CD8-positive, alpha-beta memory T cell (primary cell): ENCODE measurements at regions not wholly inside any gene's neighbourhood (a gene's known extent, or its start where the extent isn't known, plus 50 kb on each side); places are given as distances from the start of the nearest gene placed in this dataset.

Experiments
- CTCF ChIA-PET: fragments of 350-600 bp; sonication (Branson Sonifier 250); formaldehyde crosslinking; loops from one replicate; lab custom pipeline; 2021; ENCODE audit warnings: antibody characterized with exemption; lab: Charles Lee
- POLR2A ChIA-PET: fragments of 350-600 bp; sonication (Branson Sonifier 250); formaldehyde crosslinking; loops from one replicate; lab custom pipeline; 2021; ENCODE audit warnings: antibody characterized with exemption; lab: Charles Lee
- DNase-seq, 5 donors: peaks; one replicate each; pipeline versions ENCODE4 v3.0.0 to v3.0.0-alpha.2; 2020 to 2022; ENCODE audit warnings: mixed read lengths in 1 of 5
- H3K27ac ChIP-seq: one replicate; pipeline ENCODE4 v1.7.0; 2013; ENCODE audit warnings: low read depth, mild to moderate bottlenecking, low read length, moderate library complexity
- H3K27me3 ChIP-seq: 2 replicates; pipeline ENCODE4 v1.7.0; 2013; ENCODE audit warnings: low read length, mild to moderate bottlenecking; ENCODE audit not compliant: insufficient read depth, poor library complexity, severe bottlenecking
- H3K36me3 ChIP-seq: 2 replicates; pipeline ENCODE4 v1.7.0; 2013; ENCODE audit warnings: mild to moderate bottlenecking, low read length, moderate library complexity; ENCODE audit not compliant: insufficient read depth
- H3K4me1 ChIP-seq: 2 replicates; pipeline ENCODE4 v1.7.0; 2013; ENCODE audit warnings: mild to moderate bottlenecking, low read length, moderate library complexity; ENCODE audit not compliant: insufficient read depth
- H3K4me3 ChIP-seq: 2 replicates; pipeline ENCODE4 v1.7.0; 2013; ENCODE audit warnings: mild to moderate bottlenecking, low read length
- H3K9me3 ChIP-seq: 2 replicates; pipeline ENCODE4 v1.7.0; 2013; ENCODE audit warnings: mild to moderate bottlenecking, low read length
- H3K27ac Mint-ChIP-seq, 8 donors: one replicate each; pipeline ENCODE4 v1.8.0; 2020 to 2021; ENCODE audit warnings: mixed read lengths in 8 of 8, mild to moderate bottlenecking in 6 of 8, inconsistent platforms in 3 of 8, moderate library complexity in 3 of 8
- H3K27me3 Mint-ChIP-seq, 2 donors: one replicate each; pipeline ENCODE4 v1.8.0; 2020 to 2021; ENCODE audit warnings: mixed read lengths in 2 of 2, mild to moderate bottlenecking in 1 of 2, moderate library complexity in 1 of 2
- H3K36me3 Mint-ChIP-seq, 3 donors: one replicate each; pipeline ENCODE4 v1.8.0; 2020 to 2021; ENCODE audit warnings: mixed read lengths in 3 of 3, inconsistent platforms in 1 of 3, mild to moderate bottlenecking in 1 of 3
- H3K4me1 Mint-ChIP-seq, 3 donors: one replicate each; pipeline ENCODE4 v1.8.0; 2020 to 2021; ENCODE audit warnings: mixed read lengths in 3 of 3, inconsistent platforms in 1 of 3, mild to moderate bottlenecking in 1 of 3
- H3K4me3 Mint-ChIP-seq, 7 donors: one replicate each; pipeline ENCODE4 v1.8.0; 2020 to 2021; ENCODE audit warnings: mixed read lengths in 7 of 7, mild to moderate bottlenecking in 6 of 7, moderate library complexity in 4 of 7, inconsistent platforms in 2 of 7
- H3K9me3 Mint-ChIP-seq, 5 donors: one replicate each; pipeline ENCODE4 v1.8.0; 2020 to 2022; ENCODE audit warnings: mixed read lengths in 5 of 5, mild to moderate bottlenecking in 3 of 5, moderate library complexity in 2 of 5, inconsistent platforms in 1 of 5

DNA sequence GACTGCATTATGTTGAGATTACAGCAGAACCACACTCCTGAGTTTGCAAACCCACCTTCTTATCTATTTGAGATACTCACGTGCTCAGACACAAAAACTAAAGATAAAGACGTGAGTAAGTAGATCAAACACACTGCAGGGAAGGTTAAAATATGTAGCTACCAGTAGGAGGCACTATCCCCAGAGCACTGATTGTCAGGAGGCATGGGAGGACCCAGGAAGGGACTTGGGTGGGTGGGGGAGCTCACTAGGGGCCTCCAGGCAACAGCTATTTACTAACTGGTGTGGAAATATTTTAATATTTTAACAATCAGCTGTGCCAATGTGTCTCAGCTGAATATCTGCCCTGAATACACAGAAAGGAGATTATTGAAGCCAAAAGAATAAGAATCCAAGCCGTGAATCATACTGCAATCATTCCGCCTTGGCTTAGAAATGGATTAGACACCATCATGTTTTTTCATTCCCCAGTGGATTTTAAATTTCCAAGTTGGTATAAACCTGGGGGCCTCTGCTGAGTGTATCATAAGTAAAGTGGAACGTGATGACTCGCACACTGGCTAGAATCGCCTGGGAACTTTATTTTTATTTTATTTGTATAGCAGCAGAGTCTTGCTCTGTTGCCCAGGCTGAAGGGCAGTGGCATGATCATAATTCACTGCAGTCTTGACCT is 73.2 kb upstream of the CACNA1A start:
- POLR2A ChIA-PET = no interaction called here
- Mint-ChIP-seq H3K27ac (peak overlapping the region in 1 of 8 donors; percentile 38), H3K36me3 (peaks cover 0 to 2% (median 0%) of the 10 kb centered on the region in 3 donors), H3K4me1 (no peaks in the 10 kb centered on the region), H3K4me3 (no peak overlapping the region), H3K9me3 (peaks cover 0 to 18% (median 14%) of the 10 kb centered on the region in 5 donors), H3K27me3 (peaks cover 6 to 28% of the 10 kb centered on the region in 2 donors)
- DNase-seq = no peak
- Histone ChIP-seq H3K4me3 (no peak overlapping the region), H3K4me1 (no peaks in the 10 kb centered on the region), H3K36me3 (no peaks in the 10 kb centered on the region), H3K9me3 (no peaks in the 10 kb centered on the region), H3K27me3 (no peaks in the 10 kb centered on the region), H3K27ac (no peak overlapping the region)
- CTCF ChIA-PET = interaction anchor here (4.0 kb wide), 1 partner anchor 9 kb away, joined by 24 read pairs; no protein-coding TSS in a partner anchor

DNA sequence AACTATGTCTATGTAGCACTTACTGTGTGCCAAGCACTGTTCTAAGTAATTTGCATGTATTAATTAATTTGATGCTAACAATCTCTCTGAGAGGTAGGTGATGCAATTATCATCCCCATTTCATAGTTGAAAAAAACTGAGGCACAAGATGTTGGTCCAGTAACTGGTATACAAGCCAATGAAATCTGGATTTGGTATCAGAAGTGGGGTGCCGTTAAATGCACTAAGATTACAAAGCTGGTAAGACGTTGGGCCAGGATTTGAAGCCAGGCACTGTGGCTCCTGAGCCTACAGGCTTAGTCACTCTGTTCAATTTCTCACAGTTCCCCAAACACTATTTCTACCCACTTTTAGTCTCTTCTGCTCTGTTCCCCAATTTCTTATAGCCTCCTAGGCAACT is 70.4 kb upstream of the CACNA1A start:
- Histone ChIP-seq H3K4me1 (no peaks in the 10 kb centered on the region), H3K9me3 (no peaks in the 10 kb centered on the region), H3K36me3 (no peaks in the 10 kb centered on the region), H3K27me3 (no peaks in the 10 kb centered on the region), H3K27ac (no peak overlapping the region), H3K4me3 (no peak overlapping the region)
- H3K4me1 Mint-ChIP-seq = no peaks in the 10 kb centered on the region
- ChIA-PET CTCF (no interaction called here), POLR2A (no interaction called here)
- no peak overlapping the region for H3K27ac Mint-ChIP-seq
- H3K27me3 Mint-ChIP-seq = peaks cover 10 to 33% of the 10 kb centered on the region in 2 donors
- H3K4me3 Mint-ChIP-seq = no peak overlapping the region
- peaks cover 0 to 2% (median 0%) of the 10 kb centered on the region in 3 donors for H3K36me3 Mint-ChIP-seq
- peaks cover 0 to 18% (median 14%) of the 10 kb centered on the region in 5 donors for H3K9me3 Mint-ChIP-seq
- no peak for DNase-seq

DNA sequence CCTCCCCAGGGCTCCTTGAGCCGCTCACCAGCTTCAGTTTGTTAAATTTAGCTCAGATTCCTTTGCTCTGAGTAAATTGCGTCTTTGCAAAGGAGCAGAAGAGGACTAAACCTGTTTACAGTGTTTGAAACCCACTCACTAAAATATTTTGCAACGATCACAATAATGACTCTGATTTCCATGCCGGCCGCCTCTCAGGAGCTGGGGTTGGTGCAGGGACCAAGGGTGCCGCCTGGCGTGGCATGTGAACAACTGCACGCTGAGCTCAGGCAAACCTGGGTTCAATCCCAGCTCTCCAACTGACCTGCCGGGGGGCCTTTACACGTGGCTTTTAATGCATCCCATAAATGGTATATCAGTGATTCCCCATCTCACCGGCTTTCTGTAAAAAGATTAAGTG is 68.7 kb upstream of the CACNA1A start:
- H3K27ac Mint-ChIP-seq = no peak overlapping the region
- Histone ChIP-seq H3K4me3 (no peak overlapping the region), H3K27me3 (no peaks in the 10 kb centered on the region), H3K9me3 (no peaks in the 10 kb centered on the region), H3K27ac (no peak overlapping the region), H3K4me1 (no peaks in the 10 kb centered on the region), H3K36me3 (no peaks in the 10 kb centered on the region)
- H3K9me3 Mint-ChIP-seq = peaks cover 0 to 18% (median 14%) of the 10 kb centered on the region in 5 donors
- POLR2A ChIA-PET = no interaction called here
- DNase-seq = no peak
- no peak overlapping the region for H3K4me3 Mint-ChIP-seq
- peaks cover 0 to 2% (median 0%) of the 10 kb centered on the region in 3 donors for H3K36me3 Mint-ChIP-seq
- CTCF ChIA-PET = no interaction called here
- H3K4me1 Mint-ChIP-seq = no peaks in the 10 kb centered on the region
- H3K27me3 Mint-ChIP-seq = peaks cover 10 to 43% of the 10 kb centered on the region in 2 donors

DNA sequence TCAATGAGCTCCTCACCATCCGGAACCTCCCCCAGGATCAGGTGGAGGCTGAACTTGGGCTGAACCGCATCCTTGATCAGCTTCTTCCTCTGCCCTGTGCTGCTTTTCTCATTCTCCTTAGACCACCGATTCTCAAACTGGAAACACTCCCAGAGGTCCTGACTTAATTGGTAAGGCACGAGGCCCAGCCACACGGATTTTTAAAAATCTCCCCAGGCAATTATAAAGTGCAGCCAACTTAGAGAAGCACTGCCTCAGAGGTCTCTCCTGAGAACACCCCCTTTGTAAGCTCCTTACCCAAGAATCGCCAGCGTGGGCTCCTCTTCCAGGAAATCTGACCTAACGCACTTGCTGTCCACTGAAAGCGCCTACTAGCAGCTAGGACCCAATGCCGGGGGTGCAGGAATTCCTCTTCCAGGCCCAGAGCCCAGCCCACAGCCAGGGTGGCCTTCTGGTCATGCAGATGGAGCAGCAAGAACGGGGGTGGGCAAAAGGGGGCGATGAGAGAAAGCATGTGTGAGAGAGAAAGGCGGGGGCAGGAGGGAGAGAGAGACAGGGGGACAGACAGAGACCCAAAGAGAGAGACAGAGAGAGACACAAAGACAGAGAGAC is 66.9 kb upstream of the CACNA1A start:
- H3K27ac ChIP-seq = no peak overlapping the region
- no peaks in the 10 kb centered on the region for H3K9me3 ChIP-seq
- H3K27me3 ChIP-seq = no peaks in the 10 kb centered on the region
- Mint-ChIP-seq H3K4me1 (no peaks in the 10 kb centered on the region), H3K9me3 (peaks cover 0 to 16% (median 11%) of the 10 kb centered on the region in 5 donors), H3K27ac (no peak overlapping the region), H3K36me3 (peaks cover 0 to 2% (median 0%) of the 10 kb centered on the region in 3 donors), H3K4me3 (no peak overlapping the region), H3K27me3 (peaks cover 8 to 36% of the 10 kb centered on the region in 2 donors)
- no peak overlapping the region for H3K4me3 ChIP-seq
- no peak for DNase-seq
- no peaks in the 10 kb centered on the region for H3K36me3 ChIP-seq
- ChIA-PET CTCF (no interaction called here), POLR2A (no interaction called here)
- no peaks in the 10 kb centered on the region for H3K4me1 ChIP-seq

DNA sequence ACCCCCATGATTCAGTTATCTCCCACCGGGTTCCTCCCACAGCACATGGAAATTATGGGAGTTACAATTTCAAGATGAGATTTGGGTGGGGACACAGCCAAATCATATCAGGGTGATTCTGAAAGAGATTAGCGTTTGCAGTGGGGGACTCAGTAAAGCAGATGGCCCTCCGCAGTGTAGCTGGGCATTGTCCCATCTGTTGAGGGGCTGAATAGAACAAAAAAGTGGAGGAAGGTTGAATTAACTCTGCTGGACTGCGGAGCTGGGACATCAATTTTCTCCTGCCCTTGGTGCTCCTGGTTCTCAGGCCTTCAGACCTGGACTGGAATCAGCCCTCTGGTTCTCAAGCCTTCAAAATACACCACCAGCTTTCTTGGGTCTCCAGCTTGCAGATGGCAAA is 55.2 kb upstream of the CACNA1A start:
- H3K4me3 Mint-ChIP-seq = no peak overlapping the region
- peaks cover 10 to 40% of the 10 kb centered on the region in 2 donors for H3K27me3 Mint-ChIP-seq
- no peak for DNase-seq
- H3K4me1 Mint-ChIP-seq = no peaks in the 10 kb centered on the region
- H3K27ac Mint-ChIP-seq = no peak overlapping the region
- POLR2A ChIA-PET = no interaction called here
- Histone ChIP-seq H3K4me1 (no peaks in the 10 kb centered on the region), H3K36me3 (no peaks in the 10 kb centered on the region), H3K27me3 (no peaks in the 10 kb centered on the region), H3K4me3 (no peak overlapping the region), H3K27ac (no peak overlapping the region), H3K9me3 (no peaks in the 10 kb centered on the region)
- peaks cover 0 to 3% (median 0%) of the 10 kb centered on the region in 5 donors for H3K9me3 Mint-ChIP-seq
- no peaks in the 10 kb centered on the region for H3K36me3 Mint-ChIP-seq
- CTCF ChIA-PET = no interaction called here

DNA sequence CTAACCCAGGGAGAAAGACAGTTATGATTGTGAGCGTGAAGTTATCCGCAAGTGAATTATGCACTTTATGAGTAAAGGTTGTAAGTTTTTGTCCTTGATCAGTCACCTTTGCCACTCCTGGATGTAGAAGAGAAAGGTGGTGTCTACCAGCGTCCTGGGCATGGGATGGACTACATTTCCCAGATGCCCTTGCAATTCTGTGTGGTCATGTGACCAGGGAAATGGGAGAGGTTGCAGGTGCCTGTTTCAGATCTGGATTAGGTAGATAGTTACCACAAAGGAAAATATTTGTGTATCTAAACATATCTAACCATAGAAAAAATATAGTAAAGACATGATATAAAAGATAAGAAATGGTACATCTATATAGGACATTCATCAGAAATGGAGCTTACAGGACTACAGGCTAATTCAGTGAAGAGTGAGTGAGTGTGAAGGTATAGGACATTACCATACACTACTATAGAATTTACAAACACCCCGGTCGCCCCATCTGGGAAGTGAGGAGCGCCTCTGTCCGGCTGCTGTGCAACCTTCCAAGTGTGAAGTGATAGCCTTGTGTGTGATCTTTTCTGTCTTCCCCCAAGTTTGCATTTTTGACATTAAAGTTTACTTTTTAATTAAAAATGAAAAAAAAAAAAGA is 51.6 kb upstream of the CACNA1A start:
- Mint-ChIP-seq H3K4me3 (no peak overlapping the region), H3K27me3 (peaks cover 4 to 52% of the 10 kb centered on the region in 2 donors), H3K36me3 (no peaks in the 10 kb centered on the region), H3K4me1 (no peaks in the 10 kb centered on the region), H3K9me3 (peaks cover 0 to 3% (median 0%) of the 10 kb centered on the region in 5 donors), H3K27ac (no peak overlapping the region)
- H3K27me3 ChIP-seq = no peaks in the 10 kb centered on the region
- peak in 1 of 5 donors; percentile 5 for DNase-seq
- H3K4me3 ChIP-seq = no peak overlapping the region
- no peaks in the 10 kb centered on the region for H3K4me1 ChIP-seq
- H3K27ac ChIP-seq = no peak overlapping the region
- POLR2A ChIA-PET = no interaction called here
- no peaks in the 10 kb centered on the region for H3K9me3 ChIP-seq
- no peaks in the 10 kb centered on the region for H3K36me3 ChIP-seq
- CTCF ChIA-PET = no interaction called here

DNA sequence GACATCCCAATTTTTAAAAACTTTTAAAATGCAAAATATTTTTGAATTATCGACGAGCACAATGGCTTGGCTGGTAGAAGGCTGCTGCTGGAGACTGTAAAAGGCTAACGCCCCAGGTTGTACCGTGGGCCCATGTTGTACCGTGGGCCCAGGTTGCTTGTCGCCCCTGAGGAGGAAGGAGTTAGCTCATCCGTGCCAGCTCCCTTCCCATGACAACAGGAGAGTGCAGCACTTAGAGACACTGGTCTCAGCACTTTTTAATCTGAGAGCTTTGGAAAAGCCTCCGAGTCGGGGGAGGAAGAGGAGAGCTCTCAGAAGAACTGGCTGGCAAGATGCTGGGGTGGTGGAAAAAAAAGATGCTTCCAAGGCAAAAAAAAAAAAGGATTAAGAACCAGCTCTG is 50.3 kb upstream of the CACNA1A start:
- Histone ChIP-seq H3K36me3 (no peaks in the 10 kb centered on the region), H3K27me3 (no peaks in the 10 kb centered on the region), H3K27ac (no peak overlapping the region), H3K9me3 (no peaks in the 10 kb centered on the region), H3K4me3 (no peak overlapping the region), H3K4me1 (no peaks in the 10 kb centered on the region)
- DNase-seq = no peak
- Mint-ChIP-seq H3K36me3 (no peaks in the 10 kb centered on the region), H3K4me3 (no peak overlapping the region), H3K27ac (no peak overlapping the region), H3K27me3 (peaks cover 2 to 56% of the 10 kb centered on the region in 2 donors), H3K4me1 (no peaks in the 10 kb centered on the region), H3K9me3 (peaks cover 0 to 3% (median 0%) of the 10 kb centered on the region in 5 donors)
- POLR2A ChIA-PET = no interaction called here
- CTCF ChIA-PET = interaction anchor here (0.7 kb wide), 1 partner anchor 40 kb away, joined by 3 read pairs; no protein-coding TSS in a partner anchor
